ENCODE measurements at regions not wholly inside any gene's neighbourhood (a gene's known extent, or its start where the extent isn't known, plus 50 kb on each side); places are given as distances from the start of the nearest gene placed in this dataset.

DNA sequence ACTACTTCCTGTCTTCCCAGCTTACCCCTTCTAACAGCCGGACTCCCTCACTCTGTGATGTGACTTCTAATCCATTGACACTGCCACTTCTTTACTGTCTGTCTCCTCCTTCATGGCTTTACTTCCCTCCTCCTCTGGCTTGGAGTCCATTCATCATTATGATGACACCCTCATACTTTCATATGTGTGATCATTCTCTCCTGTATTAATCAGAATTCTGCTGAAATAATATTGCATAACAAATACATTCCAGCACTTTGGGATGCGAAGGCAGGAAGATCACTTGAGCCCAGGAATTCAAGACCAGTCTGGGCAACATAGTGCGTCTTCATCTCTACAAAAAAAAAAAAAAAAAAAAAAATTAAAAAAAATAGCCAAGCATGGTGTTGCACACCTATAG, 147.9 kb upstream of the BTBD3 start:
- no peak for DNase-seq (ENCODE audit: low spot score)
- CTCF ChIA-PET (ENCODE audit: unreplicated experiment) = no interaction called here
- POLR2A ChIA-PET = no interaction called here
- Histone ChIP-seq H3K4me1 (ENCODE audit: insufficient read depth, low read length, poor library complexity, severe bottlenecking) (no peaks in the 10 kb centered on the region), H4K20me1 (ENCODE audit: insufficient read depth, low read length) (no peaks in the 10 kb centered on the region), H3K4me3 (ENCODE audit: low read depth, low read length, poor library complexity, severe bottlenecking) (no peak overlapping the region), H3K27ac (ENCODE audit: low read depth, low read length, poor library complexity, severe bottlenecking) (no peak overlapping the region), H3K9me3 (ENCODE audit: low read length) (no peaks in the 10 kb centered on the region), H3K4me2 (ENCODE audit: low read length) (no peak overlapping the region), H2AFZ (ENCODE audit: low read length) (no peak overlapping the region), H3K79me2 (ENCODE audit: insufficient read depth, low read depth, low read length) (no peaks in the 10 kb centered on the region), H3K36me3 (ENCODE audit: insufficient read depth, low read length) (no peaks in the 10 kb centered on the region), H3K9me2 (ENCODE audit: insufficient read depth, low read length) (no peaks in the 10 kb centered on the region)
- intact Hi-C loops (cut with micrococcal nuclease; ENCODE audit: unreplicated experiment) = no loop called here
- no TSS peak for BruUV-seq (replicated peaks)
- TF ChIP-seq CTCF (conservative IDR thresholded peaks at IDR 0.05; ENCODE audit: low read length) (no peak), EZH2phosphoT487 (IDR thresholded peaks at IDR 0.05; ENCODE audit: borderline replicate concordance, low read depth, low read length) (no peak)

DNA sequence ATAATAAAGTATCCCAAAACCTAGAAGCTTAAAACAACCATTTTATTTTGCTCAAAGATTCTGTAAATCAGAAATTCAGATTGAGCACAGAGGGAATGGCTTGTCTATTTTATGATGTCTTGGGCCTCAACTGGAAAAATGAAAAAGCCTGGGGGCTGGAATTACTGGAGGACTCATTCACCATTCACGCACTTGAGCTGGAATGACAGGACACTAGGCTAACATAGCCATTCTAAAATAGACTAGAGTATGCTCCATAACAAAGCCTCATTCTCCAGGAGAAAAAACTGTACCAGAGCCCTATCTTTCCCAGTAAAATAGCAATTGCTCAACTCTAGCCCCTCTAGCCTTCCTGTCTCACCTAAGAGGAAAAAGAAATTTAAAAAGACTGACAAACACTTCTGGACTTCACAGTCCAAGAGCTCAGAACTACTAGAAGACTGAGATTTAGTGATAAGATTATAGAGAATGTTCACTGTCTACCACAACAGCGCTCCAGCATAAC, 145.4 kb upstream of the BTBD3 start:
- TF ChIP-seq CTCF (conservative IDR thresholded peaks at IDR 0.05; ENCODE audit: low read length) (no peak), EZH2phosphoT487 (IDR thresholded peaks at IDR 0.05; ENCODE audit: borderline replicate concordance, low read depth, low read length) (no peak)
- no peaks in the 10 kb centered on the region for H3K4me1 ChIP-seq (ENCODE audit: insufficient read depth, low read length, poor library complexity, severe bottlenecking)
- no peak overlapping the region for H3K27ac ChIP-seq (ENCODE audit: low read depth, low read length, poor library complexity, severe bottlenecking)
- no peak overlapping the region for H3K4me2 ChIP-seq (ENCODE audit: low read length)
- H3K79me2 ChIP-seq (ENCODE audit: insufficient read depth, low read depth, low read length) = no peaks in the 10 kb centered on the region
- H3K9me3 ChIP-seq (ENCODE audit: low read length) = no peaks in the 10 kb centered on the region
- intact Hi-C loops (cut with micrococcal nuclease; ENCODE audit: unreplicated experiment) = no loop called here
- ChIA-PET POLR2A (no interaction called here), CTCF (ENCODE audit: unreplicated experiment) (no interaction called here)
- no peaks in the 10 kb centered on the region for H3K9me2 ChIP-seq (ENCODE audit: insufficient read depth, low read length)
- H2AFZ ChIP-seq (ENCODE audit: low read length) = no peak overlapping the region
- no peaks in the 10 kb centered on the region for H3K36me3 ChIP-seq (ENCODE audit: insufficient read depth, low read length)
- BruUV-seq (replicated peaks) = no TSS peak
- DNase-seq (ENCODE audit: low spot score) = no peak
- H4K20me1 ChIP-seq (ENCODE audit: insufficient read depth, low read length) = no peaks in the 10 kb centered on the region
- no peak overlapping the region for H3K4me3 ChIP-seq (ENCODE audit: low read depth, low read length, poor library complexity, severe bottlenecking)

DNA sequence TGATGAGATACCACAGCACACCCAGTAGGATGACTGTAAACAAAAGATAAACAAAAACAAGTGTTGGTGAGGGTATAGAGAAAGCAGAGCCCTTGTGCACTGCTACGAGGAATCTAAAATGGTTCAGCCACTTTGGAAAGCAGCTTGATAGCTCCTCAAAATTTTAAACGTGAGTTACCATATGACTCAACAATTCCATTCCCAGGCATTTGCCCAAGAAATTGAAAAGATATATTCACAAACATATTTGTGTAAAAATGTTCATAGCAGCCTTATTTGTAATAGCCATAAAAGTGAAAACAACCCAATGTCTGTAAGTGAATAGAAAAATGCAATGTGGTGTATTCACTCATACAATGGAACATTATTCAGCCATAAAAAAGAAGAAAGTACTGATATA, 141.0 kb upstream of the BTBD3 start:
- Histone ChIP-seq H3K27ac (ENCODE audit: low read depth, low read length, poor library complexity, severe bottlenecking) (no peak overlapping the region), H3K79me2 (ENCODE audit: insufficient read depth, low read depth, low read length) (no peaks in the 10 kb centered on the region), H4K20me1 (ENCODE audit: insufficient read depth, low read length) (no peaks in the 10 kb centered on the region), H3K4me2 (ENCODE audit: low read length) (no peak overlapping the region), H3K9me2 (ENCODE audit: insufficient read depth, low read length) (no peaks in the 10 kb centered on the region), H2AFZ (ENCODE audit: low read length) (no peak overlapping the region), H3K9me3 (ENCODE audit: low read length) (no peaks in the 10 kb centered on the region), H3K4me3 (ENCODE audit: low read depth, low read length, poor library complexity, severe bottlenecking) (no peak overlapping the region), H3K4me1 (ENCODE audit: insufficient read depth, low read length, poor library complexity, severe bottlenecking) (no peaks in the 10 kb centered on the region), H3K36me3 (ENCODE audit: insufficient read depth, low read length) (no peaks in the 10 kb centered on the region)
- no peak for DNase-seq (ENCODE audit: low spot score)
- BruUV-seq (replicated peaks) = no TSS peak
- no peak for TF ChIP-seq EZH2phosphoT487 (IDR thresholded peaks at IDR 0.05; ENCODE audit: borderline replicate concordance, low read depth, low read length)
- TF ChIP-seq CTCF (conservative IDR thresholded peaks at IDR 0.05; ENCODE audit: low read length) = no peak
- ChIA-PET CTCF (ENCODE audit: unreplicated experiment) (no interaction called here), POLR2A (no interaction called here)
- intact Hi-C loops (cut with micrococcal nuclease; ENCODE audit: unreplicated experiment) = no loop called here
